K562 (cell line): ENCODE measurements at regions not wholly inside any gene's neighbourhood (a gene's known extent, or its start where the extent isn't known, plus 50 kb on each side); places are given as distances from the start of the nearest gene placed in this dataset.

Source experiments
- ATAC-seq: fragments of 200-7000 bp; cut with Tn5 transposase; 3 replicates; pipeline ENCODE4 v1.9.1; 2020; ENCODE audit warnings: moderate library complexity
- BruUV-seq: library from RNA; stranded (reverse); fragments of 400-500 nt; replicated peaks from 2 replicates; lab custom pipeline; 2021; lab: Mats Ljungman, UMichigan
- CTCF ChIA-PET: fragments of 300-600 bp; formaldehyde crosslinking; extraction: SDS; loops from one replicate; lab custom pipeline; 2021; ENCODE audit warnings: low intra/inter-chr PET ratio; lab: Yijun Ruan, JAX
- POLR2A ChIA-PET: fragments of 300-600, 350-650 bp; sonication (Branson Sonifier 250); formaldehyde crosslinking; extraction: SDS; loops from one replicate; lab custom pipeline; 2021; ENCODE audit warnings: antibody characterized with exemption, inconsistent platforms; lab: Yijun Ruan, JAX
- DNase-seq, 4 experiments: peaks; one replicate each; pipeline versions ENCODE4 v3.0.0 to v3.0.0-alpha.2; 2011 to 2018; ENCODE audit warnings: low spot score in 3 of 4, mixed read lengths in 3 of 4; ENCODE audit errors: extremely low read depth in 1 of 4
- FAIRE-seq: peaks from 2 replicates; lab custom pipeline; 2011; peaks lifted over from hg19 to GRCh38; lab: Jason Lieb, UNC
- H2AFZ ChIP-seq: 2 replicates; pipeline ENCODE4 v1.6.0; 2011; ENCODE audit warnings: low read depth, low read length, control low read depth, inconsistent platforms
- H3K27ac ChIP-seq: fragments of 200-600 bp; 3 replicates; pipeline ENCODE4 v1.8.0; 2011; ENCODE audit warnings: low read depth, mild to moderate bottlenecking, control low read depth, inconsistent platforms, low read length, moderate library complexity, mixed read lengths; ENCODE audit errors: extremely low read depth
- H3K27me3 ChIP-seq, 2 experiments: fragments of 300-600 bp in 1 of 2; 2 replicates in 1 of 2; 3 replicates in 1 of 2; pipeline versions ENCODE4 v1.6.0 to v1.8.0; 2011; ENCODE audit warnings: inconsistent platforms in 2 of 2, low read length in 2 of 2, mild to moderate bottlenecking in 1 of 2, mixed read lengths in 1 of 2, moderate library complexity in 1 of 2; ENCODE audit not compliant: control insufficient read depth in 2 of 2, insufficient read depth in 2 of 2
- H3K36me3 ChIP-seq: fragments of 300-600 bp; 3 replicates; pipeline ENCODE4 v1.8.0; 2011; ENCODE audit warnings: mild to moderate bottlenecking, low read length, inconsistent platforms; ENCODE audit not compliant: control insufficient read depth, insufficient read depth
- H3K4me1 ChIP-seq, 2 experiments: fragments of 200-600 bp in 1 of 2; replicated peaks in 1 of 2; 2 replicates in 1 of 2; 3 replicates in 1 of 2; pipeline versions ENCODE4 v1.5.1 to v1.8.0; 2011; ENCODE audit warnings: inconsistent platforms in 2 of 2, low read length in 2 of 2, mild to moderate bottlenecking in 1 of 2, mixed read lengths in 1 of 2, moderate library complexity in 1 of 2; ENCODE audit not compliant: control insufficient read depth in 2 of 2, insufficient read depth in 2 of 2
- H3K4me2 ChIP-seq: 2 replicates; pipeline ENCODE4 v1.6.1; 2011; ENCODE audit warnings: low read length, control low read depth, inconsistent platforms, mixed read lengths; ENCODE audit not compliant: insufficient read depth
- H3K4me3 ChIP-seq: fragments of 200-600 bp; sonication (generic), shearing (Covaris generic); 2 replicates; pipeline ENCODE4 v1.5.1; 2016; ENCODE audit warnings: control low read depth, inconsistent platforms
- H3K79me2 ChIP-seq: fragments of 200-600 bp; 3 replicates; pipeline ENCODE4 v1.8.0; 2011; ENCODE audit warnings: low read length, inconsistent platforms; ENCODE audit not compliant: control insufficient read depth, insufficient read depth
- H3K9ac ChIP-seq, 2 experiments: 2 replicates each; pipeline versions ENCODE4 v1.6.0 to v1.6.1; 2011; ENCODE audit warnings: low read depth in 2 of 2, low read length in 2 of 2, control low read depth in 1 of 2, inconsistent platforms in 1 of 2, mild to moderate bottlenecking in 1 of 2, mixed read lengths in 1 of 2; ENCODE audit not compliant: insufficient read depth in 1 of 2
- H3K9me1 ChIP-seq: one replicate; pipeline ENCODE4 v1.6.0; 2011; ENCODE audit warnings: inconsistent platforms, mild to moderate bottlenecking, low read length, moderate library complexity; ENCODE audit not compliant: control insufficient read depth, insufficient read depth
- H3K9me3 ChIP-seq: replicated peaks from 2 replicates; pipeline ENCODE4 v1.5.1; 2011; ENCODE audit warnings: low read depth, low read length, inconsistent platforms; ENCODE audit not compliant: control insufficient read depth, insufficient read depth
- H4K20me1 ChIP-seq: replicated peaks from 2 replicates; pipeline ENCODE4 v1.6.1; 2011; ENCODE audit warnings: low read length, inconsistent platforms, mixed read lengths; ENCODE audit not compliant: control insufficient read depth, insufficient read depth
- CHD4 ChIP-seq: fragments of 200-600 bp; sonication (generic); IDR thresholded peaks from 3 replicates; pipeline ENCODE4 v1.6.1; 2012; ENCODE audit warnings: low read depth, mild to moderate bottlenecking, mixed read lengths, low read length, inconsistent platforms; ENCODE audit not compliant: insufficient read depth, insufficient replicate concordance, poor library complexity, severe bottlenecking
- EZH2 ChIP-seq: IDR thresholded peaks from 2 replicates; pipeline ENCODE4 v1.6.1; 2012; ENCODE audit warnings: low read depth, mild to moderate bottlenecking, inconsistent platforms, low read length, borderline replicate concordance
- HDGF ChIP-seq: fragments of 450-650 bp; IDR thresholded peaks from 2 replicates; pipeline ENCODE4 v1.6.1; 2016
- HMGN3 ChIP-seq: IDR thresholded peaks from 2 replicates; pipeline ENCODE4 v1.6.1; 2011; ENCODE audit warnings: borderline replicate concordance, low read depth, mild to moderate bottlenecking, mixed read lengths, low read length; ENCODE audit not compliant: insufficient read length; ENCODE audit errors: extremely low read depth
- NONO ChIP-seq, 2 experiments: fragments of 200-400 bp in 1 of 2; fragments of 450-650 bp in 1 of 2; formaldehyde crosslinking in 1 of 2; IDR thresholded peaks; 2 replicates each; pipeline ENCODE4 v1.6.1; 2017; ENCODE audit warnings: low read depth in 2 of 2, mild to moderate bottlenecking in 2 of 2, moderate library complexity in 2 of 2, low read length in 1 of 2
- RFX1 ChIP-seq: fragments of 450-650 bp; IDR thresholded peaks from 2 replicates; pipeline ENCODE4 v1.6.1; 2016; ENCODE audit warnings: mild to moderate bottlenecking, moderate library complexity
- SMAD3 ChIP-seq: fragments of 450-650 bp; formaldehyde crosslinking; conservative IDR thresholded peaks from 2 replicates; pipeline ENCODE4 v1.4.0; 2020; ENCODE audit warnings: mild to moderate bottlenecking
- SNIP1 ChIP-seq: fragments of 450-650 bp; IDR thresholded peaks from 2 replicates; pipeline ENCODE4 v1.7.1; 2017; ENCODE audit warnings: low read depth, mild to moderate bottlenecking
- SRSF1 ChIP-seq: fragments of 200-400 bp; formaldehyde crosslinking; IDR thresholded peaks from 2 replicates; pipeline ENCODE4 v1.6.1; 2017; ENCODE audit warnings: mild to moderate bottlenecking, low read depth, low read length, moderate library complexity
- THAP12 ChIP-seq: fragments of 250-450 bp; sonication (Bioruptor Pico); IDR thresholded peaks from 2 replicates; pipeline ENCODE4 v1.9.0; 2021; ENCODE audit warnings: mild to moderate bottlenecking, inconsistent platforms
- ZBTB8A ChIP-seq: fragments of 450-650 bp; IDR thresholded peaks from 2 replicates; pipeline ENCODE4 v1.6.1; 2018; ENCODE audit warnings: mild to moderate bottlenecking, moderate library complexity; ENCODE audit not compliant: partially characterized antibody
- ZNF140 ChIP-seq: fragments of 250-450 bp; sonication (Bioruptor Pico); IDR thresholded peaks from 2 replicates; pipeline ENCODE4 v1.8.0; 2021; ENCODE audit warnings: moderate library complexity, mild to moderate bottlenecking, inconsistent platforms
- ZNF146 ChIP-seq: IDR thresholded peaks from one replicate; pipeline ENCODE4 v1.6.1; 2018; ENCODE audit warnings: missing compliant biosample characterization; ENCODE audit not compliant: unreplicated experiment
- in situ Hi-C: fragments of 300-500 bp; cut with MboI; formaldehyde crosslinking; loops from 4 replicates; pipeline ENCODE4 v1.15.0; 2018; ENCODE audit warnings: inconsistent platforms, mixed read lengths
- intact Hi-C: fragments of 100-400 bp; cut with micrococcal nuclease; formaldehyde crosslinking; loops from 2 replicates; pipeline ENCODE4 v1.14.2; 2022

GRCh38 chr11:127622686-127623085 lies 622.1 kb upstream of the KIRREL3 start:
- Histone ChIP-seq H3K9ac (no peak overlapping the region), H3K4me2 (no peak overlapping the region), H3K9me3 (no peaks in the 10 kb centered on the region; the same call in 1 of the 2 replicates), H3K9me1 (no peaks in the 10 kb centered on the region), H3K27ac (no peak overlapping the region), H3K27me3 (no peaks in the 10 kb centered on the region), H3K4me3 (no peak overlapping the region), H3K79me2 (no peaks in the 10 kb centered on the region), H3K36me3 (no peaks in the 10 kb centered on the region), H3K4me1 (no peaks in the 10 kb centered on the region), H2AFZ (no peak overlapping the region)
- DNase-seq: no peak
- POLR2A ChIA-PET: no interaction called here
- intact Hi-C loops: no loop called here
- no TSS peak for BruUV-seq
- no peak for FAIRE-seq
- ATAC-seq: no peak
- in situ Hi-C loops: no loop called here
- TF ChIP-seq SMAD3 (CRISPR knock-in tag) (no peak), EZH2 (no peak), CHD4 (no peak), THAP12 (CRISPR knock-in tag) (no peak), NONO (IDR thresholded peaks at IDR 0.05; ENCODE audit: low read depth in 2 of 2, low read length in 1 of 2) (no peak), ZNF140 (no peak), SNIP1 (no peak), SRSF1 (no peak), RFX1 (no peak), HMGN3 (no peak), ZBTB8A (no peak), ZNF146 (no peak), HDGF (no peak)
- TF ChIP-seq, all 486 proteins: peak for 0
- no peaks in the 10 kb centered on the region for H4K20me1 ChIP-seq
- CTCF ChIA-PET: no interaction called here
